ENCODE measurements at regions not wholly inside any gene's neighbourhood (a gene's known extent, or its start where the extent isn't known, plus 50 kb on each side); places are given as distances from the start of the nearest gene placed in this dataset.

- no peak for TF ChIP-seq CTCF (IDR thresholded peaks at IDR 0.05; ENCODE audit: low read depth, low read length, poor library complexity, severe bottlenecking)
- no peak for TF ChIP-seq EZH2phosphoT487 (IDR thresholded peaks at IDR 0.05; ENCODE audit: borderline replicate concordance, low read length)
These were observed 1080.9 kb upstream of the CADM2 start for GRCh38 chr3:83877910-83878309.

Data from DOHH2 (cell line).